Mammary epithelial cell (primary cell): ENCODE measurements at regions not wholly inside any gene's neighbourhood (a gene's known extent, or its start where the extent isn't known, plus 50 kb on each side); places are given as distances from the start of the nearest gene placed in this dataset.

Source experiments
- EZH2 ChIP-seq: IDR thresholded peaks from 2 replicates; pipeline ENCODE4 v1.6.1; 2012; ENCODE audit warnings: low read length, inconsistent platforms, borderline replicate concordance
- TF ChIP-seq, protein P1 (sequence below), 2 donors: IDR thresholded peaks in 1 of 2; conservative IDR thresholded peaks in 1 of 2; 2 replicates each; pipeline ENCODE4 v1.5.1; 2011 to 2012; ENCODE audit warnings: inconsistent platforms in 2 of 2, low read length in 2 of 2, mild to moderate bottlenecking in 2 of 2, control low read depth in 1 of 2, low read depth in 1 of 2; ENCODE audit not compliant: insufficient read depth in 1 of 2; ENCODE audit errors: extremely low read depth in 1 of 2

DNA sequence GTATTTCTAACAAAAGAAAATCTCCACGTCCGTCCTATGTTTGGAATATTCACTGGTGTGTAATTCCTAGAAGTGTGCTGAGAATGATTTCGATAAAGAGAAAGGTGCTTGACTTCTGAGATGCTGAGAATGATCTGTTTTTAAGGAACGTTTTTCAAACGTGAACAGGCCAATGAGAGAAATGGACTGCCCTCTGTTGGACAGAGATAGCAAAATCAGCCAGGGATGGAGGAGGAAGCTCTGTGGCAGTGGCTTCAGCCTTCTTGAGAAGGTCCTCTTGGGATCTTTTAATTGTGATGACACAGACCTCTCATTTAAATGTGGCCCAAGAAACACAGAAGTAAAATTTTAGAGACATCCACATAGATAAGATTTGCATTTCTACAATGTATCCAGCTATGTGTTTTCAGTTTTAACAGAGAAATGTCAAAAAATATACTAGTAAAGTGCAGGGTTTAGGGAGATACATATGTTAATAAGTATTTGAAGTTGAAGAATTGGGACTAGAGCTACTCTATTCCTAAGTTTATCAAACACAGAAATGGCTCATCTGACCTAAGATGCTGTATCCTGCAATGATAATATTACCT is 84.0 kb upstream of the RCN1 start:
- TF ChIP-seq, protein P1, sequence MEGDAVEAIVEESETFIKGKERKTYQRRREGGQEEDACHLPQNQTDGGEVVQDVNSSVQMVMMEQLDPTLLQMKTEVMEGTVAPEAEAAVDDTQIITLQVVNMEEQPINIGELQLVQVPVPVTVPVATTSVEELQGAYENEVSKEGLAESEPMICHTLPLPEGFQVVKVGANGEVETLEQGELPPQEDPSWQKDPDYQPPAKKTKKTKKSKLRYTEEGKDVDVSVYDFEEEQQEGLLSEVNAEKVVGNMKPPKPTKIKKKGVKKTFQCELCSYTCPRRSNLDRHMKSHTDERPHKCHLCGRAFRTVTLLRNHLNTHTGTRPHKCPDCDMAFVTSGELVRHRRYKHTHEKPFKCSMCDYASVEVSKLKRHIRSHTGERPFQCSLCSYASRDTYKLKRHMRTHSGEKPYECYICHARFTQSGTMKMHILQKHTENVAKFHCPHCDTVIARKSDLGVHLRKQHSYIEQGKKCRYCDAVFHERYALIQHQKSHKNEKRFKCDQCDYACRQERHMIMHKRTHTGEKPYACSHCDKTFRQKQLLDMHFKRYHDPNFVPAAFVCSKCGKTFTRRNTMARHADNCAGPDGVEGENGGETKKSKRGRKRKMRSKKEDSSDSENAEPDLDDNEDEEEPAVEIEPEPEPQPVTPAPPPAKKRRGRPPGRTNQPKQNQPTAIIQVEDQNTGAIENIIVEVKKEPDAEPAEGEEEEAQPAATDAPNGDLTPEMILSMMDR (conservative IDR thresholded peaks at IDR 0.05 in 1 of 2, IDR thresholded peaks at IDR 0.05 in 1 of 2; ENCODE audit: extremely low read depth in 1 of 2, insufficient read depth in 1 of 2, low read depth in 1 of 2, low read length in 2 of 2) = peak; percentile 62 to 85
- no peak for TF ChIP-seq EZH2
